Superior temporal gyrus (tissue), 1 donor: ENCODE measurements at regions not wholly inside any gene's neighbourhood (a gene's known extent, or its start where the extent isn't known, plus 50 kb on each side); places are given as distances from the start of the nearest gene placed in this dataset.

Experiments
- DNase-seq: peaks from one replicate; pipeline ENCODE4 v3.0.0-alpha.2; 2016; ENCODE audit errors: extremely low spot score

- DNase-seq, result no peak
Observed at GRCh38 chr20:61184194-61184593, 67.9 kb upstream of the CDH4 start.

GRCh38 chr20:61185181-61185580 lies 66.9 kb upstream of the CDH4 start:
- DNase-seq, result no peak

- DNase-seq, result no peak
Observed at GRCh38 chr20:61185841-61186601, 66.0 kb upstream of the CDH4 start.

GRCh38 chr20:61186771-61187472 lies 65.1 kb upstream of the CDH4 start:
- DNase-seq, result no peak

GRCh38 chr20:61189534-61189933 lies 62.5 kb upstream of the CDH4 start:
- DNase-seq, result no peak

GRCh38 chr20:61191096-61191495 lies 61.0 kb upstream of the CDH4 start:
- no peak for DNase-seq

GRCh38 chr20:61192337-61192950 lies 59.6 kb upstream of the CDH4 start:
- no peak for DNase-seq

- DNase-seq, result no peak
Observed at GRCh38 chr20:61193164-61193563, 58.9 kb upstream of the CDH4 start.
